Activated B cell treated with CpG ODN at 0.5 μM for 24 hours (primary cell): ENCODE measurements at regions not wholly inside any gene's neighbourhood (a gene's known extent, or its start where the extent isn't known, plus 50 kb on each side); places are given as distances from the start of the nearest gene placed in this dataset.
"Not testable (repeated sequence)": the region's sequence is repeated elsewhere in the genome, so short reads cannot be mapped to it uniquely, and the experiment has no call there.

ENCODE experiments used
- ATAC-seq: fragments of 200-7000 bp; cut with Tn5 transposase; one replicate; pipeline ENCODE4 v1.10.0; 2021; ENCODE audit warnings: low read depth, mild to moderate bottlenecking, moderate library complexity
- CTCF ChIA-PET: fragments of 350-600 bp; sonication (Branson Sonifier 250); formaldehyde crosslinking; loops from one replicate; lab custom pipeline; 2021; ENCODE audit warnings: antibody characterized with exemption; lab: Charles Lee
- POLR2A ChIA-PET: fragments of 350-600 bp; sonication (Branson Sonifier 250); formaldehyde crosslinking; loops from one replicate; lab custom pipeline; 2021; ENCODE audit warnings: antibody characterized with exemption; lab: Charles Lee
- DNase-seq: peaks from one replicate; pipeline ENCODE4 v3.0.0; 2022
- H3K27ac Mint-ChIP-seq: one replicate; pipeline ENCODE4 v1.8.0; 2020; ENCODE audit warnings: mixed read lengths
- H3K27me3 Mint-ChIP-seq: one replicate; pipeline ENCODE4 v1.8.0; 2021; ENCODE audit warnings: mixed read lengths
- H3K36me3 Mint-ChIP-seq: one replicate; pipeline ENCODE4 v1.8.0; 2021; ENCODE audit warnings: low read depth, mixed read lengths
- H3K4me1 Mint-ChIP-seq: one replicate; pipeline ENCODE4 v1.8.0; 2021; ENCODE audit warnings: mixed read lengths
- H3K4me3 Mint-ChIP-seq: one replicate; pipeline ENCODE4 v1.8.0; 2020; ENCODE audit warnings: mild to moderate bottlenecking, mixed read lengths
- H3K9me3 Mint-ChIP-seq: one replicate; pipeline ENCODE4 v1.8.0; 2020; ENCODE audit warnings: mixed read lengths
- CTCF ChIP-seq: fragments of 200-600 bp; IDR thresholded peaks from one replicate; pipeline ENCODE4 v1.8.0; 2022; ENCODE audit warnings: antibody characterized with exemption, mild to moderate bottlenecking
- intact Hi-C: fragments of 100-400 bp; cut with micrococcal nuclease; formaldehyde crosslinking; loops from one replicate; pipeline ENCODE4 v1.15.1; 2024

- Mint-ChIP-seq H3K27me3 (no peaks in the 10 kb centered on the region), H3K4me1 (no peaks in the 10 kb centered on the region), H3K9me3 (peaks cover 5% of the 10 kb centered on the region), H3K4me3 (no peak overlapping the region), H3K36me3 (no peaks in the 10 kb centered on the region), H3K27ac (no peak overlapping the region)
- DNase-seq (no peak), ATAC-seq (no peak)
- TF ChIP-seq CTCF = no peak
- ChIA-PET POLR2A (no interaction called here), CTCF (no interaction called here)
- intact Hi-C loops = no loop called here
Measured at GRCh38 chr7:85682833-85683620, 496.2 kb upstream of the SEMA3D start.

- H3K4me1 Mint-ChIP-seq = no peaks in the 10 kb centered on the region
- ChIA-PET POLR2A (no interaction called here), CTCF (no interaction called here)
- TF ChIP-seq CTCF = no peak
- DNase-seq (no peak), ATAC-seq (no peak)
- no peak overlapping the region for H3K4me3 Mint-ChIP-seq
- no peak overlapping the region for H3K27ac Mint-ChIP-seq
- no peaks in the 10 kb centered on the region for H3K27me3 Mint-ChIP-seq
- intact Hi-C loops = no loop called here
- H3K9me3 Mint-ChIP-seq = peaks cover 5% of the 10 kb centered on the region
- no peaks in the 10 kb centered on the region for H3K36me3 Mint-ChIP-seq
Measured at GRCh38 chr7:85681241-85681640, 494.4 kb upstream of the SEMA3D start.

- H3K27ac Mint-ChIP-seq, DNase-seq, POLR2A ChIA-PET, intact Hi-C loops, CTCF ChIA-PET, H3K4me3 Mint-ChIP-seq, H3K36me3 Mint-ChIP-seq, H3K9me3 Mint-ChIP-seq, H3K4me1 Mint-ChIP-seq, ATAC-seq, H3K27me3 Mint-ChIP-seq: not testable (repeated sequence)
Measured at GRCh38 chr7:85675093-85675492, 488.2 kb upstream of the SEMA3D start.

GRCh38 chr7:85673876-85674275 lies 487.0 kb upstream of the SEMA3D start:
- intact Hi-C loops = no loop called here
- TF ChIP-seq CTCF = no peak
- Mint-ChIP-seq H3K36me3 (no peaks in the 10 kb centered on the region), H3K4me1 (no peaks in the 10 kb centered on the region), H3K4me3 (no peak overlapping the region), H3K9me3 (no peaks in the 10 kb centered on the region), H3K27ac (no peak overlapping the region), H3K27me3 (no peaks in the 10 kb centered on the region)
- DNase-seq (no peak), ATAC-seq (no peak)
- CTCF ChIA-PET = no interaction called here
- POLR2A ChIA-PET = no interaction called here

- CTCF ChIA-PET = no interaction called here
- H3K4me1 Mint-ChIP-seq = no peaks in the 10 kb centered on the region
- no peaks in the 10 kb centered on the region for H3K36me3 Mint-ChIP-seq
- no peak overlapping the region for H3K4me3 Mint-ChIP-seq
- POLR2A ChIA-PET = no interaction called here
- H3K27me3 Mint-ChIP-seq = no peaks in the 10 kb centered on the region
- H3K27ac Mint-ChIP-seq = no peak overlapping the region
- intact Hi-C loops = loop anchor here (2.0 kb wide), 1 partner anchor 56 kb away; no protein-coding TSS in a partner anchor
- TF ChIP-seq CTCF = no peak
- no peak for DNase-seq
- ATAC-seq = no peak
- H3K9me3 Mint-ChIP-seq = no peaks in the 10 kb centered on the region
Measured at GRCh38 chr7:85669225-85669624, 482.4 kb upstream of the SEMA3D start.

GRCh38 chr7:85664341-85664740 lies 477.5 kb upstream of the SEMA3D start:
- POLR2A ChIA-PET = no interaction called here
- CTCF ChIA-PET = no interaction called here
- Mint-ChIP-seq H3K9me3 (peaks cover 3% of the 10 kb centered on the region), H3K4me1 (no peaks in the 10 kb centered on the region), H3K27ac (no peak overlapping the region), H3K36me3 (no peaks in the 10 kb centered on the region), H3K4me3 (no peak overlapping the region), H3K27me3 (no peaks in the 10 kb centered on the region)
- no peak for DNase-seq
- TF ChIP-seq CTCF = no peak
- intact Hi-C loops = no loop called here
- no peak for ATAC-seq
